ENCODE measurements at regions not wholly inside any gene's neighbourhood (a gene's known extent, or its start where the extent isn't known, plus 50 kb on each side); places are given as distances from the start of the nearest gene placed in this dataset.

- H4K20me1 ChIP-seq (ENCODE audit: control insufficient read depth, insufficient read depth, insufficient read length), result no peaks in the 10 kb centered on the region
- no peaks in the 10 kb centered on the region for H3K27me3 ChIP-seq (ENCODE audit: insufficient read depth, low read length)
- no peaks in the 10 kb centered on the region for H3K79me2 ChIP-seq (ENCODE audit: insufficient read depth, low read length)
- no peaks in the 10 kb centered on the region for H3K79me1 ChIP-seq (ENCODE audit: insufficient read depth, low read depth, low read length, poor library complexity, severe bottlenecking)
- no peak overlapping the region for H2AFZ ChIP-seq (ENCODE audit: low read length)
- no peak overlapping the region for H3K4ac ChIP-seq (ENCODE audit: low read depth, low read length)
- H4K5ac ChIP-seq (ENCODE audit: insufficient read length, low read depth, low read length), result no peak overlapping the region
- TF ChIP-seq CTCF (conservative IDR thresholded peaks at IDR 0.05), result no peak
- no peak overlapping the region for H2BK120ac ChIP-seq (ENCODE audit: low read depth, low read length, poor library complexity, severe bottlenecking)
- no peak overlapping the region for H4K91ac ChIP-seq (ENCODE audit: insufficient read length, low read depth, low read length)
- no peak overlapping the region for H2BK12ac ChIP-seq (ENCODE audit: insufficient read length, low read depth, low read length)
- H4K8ac ChIP-seq (replicated peaks; ENCODE audit: insufficient read length, low read depth, low read length), result no peak overlapping the region
- H3K23me2 ChIP-seq (ENCODE audit: insufficient read length, low read depth, low read length, poor library complexity, severe bottlenecking), result no peaks in the 10 kb centered on the region
- H3K9me3 ChIP-seq (ENCODE audit: control insufficient read depth, low read depth, low read length), result no peaks in the 10 kb centered on the region
- no peak overlapping the region for H3K23ac ChIP-seq (ENCODE audit: insufficient read length, low read depth, low read length)
- H3K9ac ChIP-seq (ENCODE audit: extremely low read depth, insufficient read length, low read length), result no peak overlapping the region
- no peak overlapping the region for H3T11ph ChIP-seq (ENCODE audit: low read length)
- Mint-ChIP-seq H3K9me3 (peaks cover 0 to 8% of the 10 kb centered on the region in 2 experiments; a peak in 3 of 5 replicates), H3K27me3 (ENCODE audit: low read depth) (no peaks in the 10 kb centered on the region), H3K27ac (no peak overlapping the region), H3K4me1 (peaks cover 15 to 18% of the 10 kb centered on the region in 2 experiments), H3K36me3 (ENCODE audit: insufficient read depth in 1 of 3, low read depth in 3 of 3) (peaks cover 2 to 14% (median 5%) of the 10 kb centered on the region in 3 experiments; a peak in 5 of 7 replicates), H3K4me3 (no peak overlapping the region)
- H3K14ac ChIP-seq (ENCODE audit: insufficient read depth, low read length), result no peak overlapping the region
- H3K27ac ChIP-seq (ENCODE audit: insufficient read length, low read depth, low read length), result no peak overlapping the region
- H3K4me1 ChIP-seq (ENCODE audit: insufficient read depth, low read length), result 0 out of 2 replicates have a peak, but pooled peaks cover 2% of the 10 kb centered on the region
- no peak overlapping the region for H2AK5ac ChIP-seq (ENCODE audit: insufficient read length, low read length)
- no peak for DNase-seq
- H2BK5ac ChIP-seq (ENCODE audit: insufficient read length, low read length), result no peak overlapping the region
- no peak overlapping the region for H3K56ac ChIP-seq (ENCODE audit: insufficient read length, low read depth, low read length)
- no peak overlapping the region for H2BK15ac ChIP-seq (ENCODE audit: low read depth, low read length)
- H2BK20ac ChIP-seq (ENCODE audit: low read depth, low read length, poor library complexity, severe bottlenecking), result no peak overlapping the region
- H3K18ac ChIP-seq (ENCODE audit: insufficient read length, low read depth, low read length), result no peak overlapping the region
- H3K4me2 ChIP-seq (ENCODE audit: insufficient read depth, insufficient read length, low read length), result no peak overlapping the region
- no CpG with 5 or more reads among the region's 1 CpG for WGBS (ENCODE audit: extremely low coverage, insufficient read length, low lambda C conversion rate)
These were observed 614.6 kb upstream of the ATP2B1 start for GRCh38 chr12:90323217-90323616.

Data from H9 (cell line).